ENCODE measurements at regions not wholly inside any gene's neighbourhood (a gene's known extent, or its start where the extent isn't known, plus 50 kb on each side); places are given as distances from the start of the nearest gene placed in this dataset.

DNA sequence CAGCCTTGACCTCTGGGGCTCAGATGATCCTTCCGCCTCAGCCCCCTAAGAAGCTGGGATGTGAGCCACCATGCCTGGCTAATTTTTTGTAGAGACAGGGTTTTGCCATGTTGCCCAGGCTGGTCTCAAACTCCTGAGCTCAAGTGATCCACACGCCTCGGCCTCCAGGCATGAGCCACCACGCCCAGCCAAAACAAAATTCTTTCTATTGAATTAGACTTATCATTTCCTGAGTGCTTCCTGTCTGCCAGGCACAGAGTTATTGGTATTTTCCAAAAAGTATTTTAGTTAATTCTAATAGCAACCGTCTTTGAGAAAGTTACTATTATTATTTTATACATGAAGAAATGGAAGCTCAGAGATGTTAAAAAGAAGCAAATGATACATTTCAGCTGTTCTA, 61.4 kb upstream of the LMO2 start:
- TF ChIP-seq, protein P1, sequence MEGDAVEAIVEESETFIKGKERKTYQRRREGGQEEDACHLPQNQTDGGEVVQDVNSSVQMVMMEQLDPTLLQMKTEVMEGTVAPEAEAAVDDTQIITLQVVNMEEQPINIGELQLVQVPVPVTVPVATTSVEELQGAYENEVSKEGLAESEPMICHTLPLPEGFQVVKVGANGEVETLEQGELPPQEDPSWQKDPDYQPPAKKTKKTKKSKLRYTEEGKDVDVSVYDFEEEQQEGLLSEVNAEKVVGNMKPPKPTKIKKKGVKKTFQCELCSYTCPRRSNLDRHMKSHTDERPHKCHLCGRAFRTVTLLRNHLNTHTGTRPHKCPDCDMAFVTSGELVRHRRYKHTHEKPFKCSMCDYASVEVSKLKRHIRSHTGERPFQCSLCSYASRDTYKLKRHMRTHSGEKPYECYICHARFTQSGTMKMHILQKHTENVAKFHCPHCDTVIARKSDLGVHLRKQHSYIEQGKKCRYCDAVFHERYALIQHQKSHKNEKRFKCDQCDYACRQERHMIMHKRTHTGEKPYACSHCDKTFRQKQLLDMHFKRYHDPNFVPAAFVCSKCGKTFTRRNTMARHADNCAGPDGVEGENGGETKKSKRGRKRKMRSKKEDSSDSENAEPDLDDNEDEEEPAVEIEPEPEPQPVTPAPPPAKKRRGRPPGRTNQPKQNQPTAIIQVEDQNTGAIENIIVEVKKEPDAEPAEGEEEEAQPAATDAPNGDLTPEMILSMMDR (IDR thresholded peaks at IDR 0.05; ENCODE audit: poor library complexity, severe bottlenecking) = no peak
- TF ChIP-seq EZH2 (IDR thresholded peaks at IDR 0.05; ENCODE audit: borderline replicate concordance, insufficient read depth, low read length, poor library complexity, severe bottlenecking) (no peak), MXI1 (conservative IDR thresholded peaks at IDR 0.05; ENCODE audit: poor library complexity, severe bottlenecking) (no peak)
- TF ChIP-seq, protein P2, sequence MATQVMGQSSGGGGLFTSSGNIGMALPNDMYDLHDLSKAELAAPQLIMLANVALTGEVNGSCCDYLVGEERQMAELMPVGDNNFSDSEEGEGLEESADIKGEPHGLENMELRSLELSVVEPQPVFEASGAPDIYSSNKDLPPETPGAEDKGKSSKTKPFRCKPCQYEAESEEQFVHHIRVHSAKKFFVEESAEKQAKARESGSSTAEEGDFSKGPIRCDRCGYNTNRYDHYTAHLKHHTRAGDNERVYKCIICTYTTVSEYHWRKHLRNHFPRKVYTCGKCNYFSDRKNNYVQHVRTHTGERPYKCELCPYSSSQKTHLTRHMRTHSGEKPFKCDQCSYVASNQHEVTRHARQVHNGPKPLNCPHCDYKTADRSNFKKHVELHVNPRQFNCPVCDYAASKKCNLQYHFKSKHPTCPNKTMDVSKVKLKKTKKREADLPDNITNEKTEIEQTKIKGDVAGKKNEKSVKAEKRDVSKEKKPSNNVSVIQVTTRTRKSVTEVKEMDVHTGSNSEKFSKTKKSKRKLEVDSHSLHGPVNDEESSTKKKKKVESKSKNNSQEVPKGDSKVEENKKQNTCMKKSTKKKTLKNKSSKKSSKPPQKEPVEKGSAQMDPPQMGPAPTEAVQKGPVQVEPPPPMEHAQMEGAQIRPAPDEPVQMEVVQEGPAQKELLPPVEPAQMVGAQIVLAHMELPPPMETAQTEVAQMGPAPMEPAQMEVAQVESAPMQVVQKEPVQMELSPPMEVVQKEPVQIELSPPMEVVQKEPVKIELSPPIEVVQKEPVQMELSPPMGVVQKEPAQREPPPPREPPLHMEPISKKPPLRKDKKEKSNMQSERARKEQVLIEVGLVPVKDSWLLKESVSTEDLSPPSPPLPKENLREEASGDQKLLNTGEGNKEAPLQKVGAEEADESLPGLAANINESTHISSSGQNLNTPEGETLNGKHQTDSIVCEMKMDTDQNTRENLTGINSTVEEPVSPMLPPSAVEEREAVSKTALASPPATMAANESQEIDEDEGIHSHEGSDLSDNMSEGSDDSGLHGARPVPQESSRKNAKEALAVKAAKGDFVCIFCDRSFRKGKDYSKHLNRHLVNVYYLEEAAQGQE (IDR thresholded peaks at IDR 0.05; ENCODE audit: borderline replicate concordance) = no peak
